NOMO-1 (cell line): ENCODE measurements at regions not wholly inside any gene's neighbourhood (a gene's known extent, or its start where the extent isn't known, plus 50 kb on each side); places are given as distances from the start of the nearest gene placed in this dataset.
"Not testable (repeated sequence)": the region's sequence is repeated elsewhere in the genome, so short reads cannot be mapped to it uniquely, and the experiment has no call there.

Experiments used
- DNase-seq, 2 experiments: peaks; one replicate each; lab custom pipeline; 2025; ENCODE audit not compliant: unreplicated experiment in 2 of 2; lab: John Stamatoyannopoulos, UW

DNA sequence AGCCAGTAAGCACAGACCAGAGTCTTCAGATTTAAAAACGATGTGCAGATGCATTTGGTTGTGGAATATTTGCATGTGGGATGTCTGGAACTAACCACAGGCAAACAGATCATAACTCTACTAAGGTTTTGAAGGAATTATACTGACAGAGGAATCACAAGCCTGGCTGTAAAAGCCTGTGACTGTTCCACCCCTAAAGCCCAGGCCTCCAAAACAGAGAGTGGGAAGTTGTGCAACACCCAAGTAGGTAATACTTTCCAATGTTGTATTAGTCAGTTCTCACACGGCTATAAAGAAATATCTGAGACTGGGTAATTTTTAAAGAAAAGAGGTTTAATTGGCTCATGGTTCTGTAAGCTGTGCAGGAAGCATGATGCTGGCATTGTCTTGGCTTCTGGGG is 68.1 kb upstream of the DCD start:
- DNase-seq = peak; percentile 40 to 62

DNA sequence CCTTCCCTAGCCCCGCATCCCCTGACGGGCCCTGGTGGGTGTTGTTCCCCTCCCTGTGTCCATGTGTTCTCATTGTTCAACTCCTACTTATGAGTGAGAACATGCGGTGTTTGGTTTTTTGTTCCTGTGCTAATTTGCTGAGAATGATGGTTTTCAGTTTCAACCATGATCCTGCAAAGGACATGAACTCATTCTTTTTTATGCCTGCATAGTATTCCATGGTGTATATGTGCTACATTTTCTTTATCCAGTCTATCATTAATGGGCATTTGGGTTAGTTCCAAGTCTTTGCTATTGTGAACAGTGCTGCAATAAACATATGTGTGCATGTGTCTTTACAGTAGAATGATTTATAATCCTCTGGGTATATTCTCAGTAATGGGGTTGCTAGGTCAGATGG is 65.7 kb upstream of the DCD start:
- not testable (repeated sequence) for DNase-seq

DNA sequence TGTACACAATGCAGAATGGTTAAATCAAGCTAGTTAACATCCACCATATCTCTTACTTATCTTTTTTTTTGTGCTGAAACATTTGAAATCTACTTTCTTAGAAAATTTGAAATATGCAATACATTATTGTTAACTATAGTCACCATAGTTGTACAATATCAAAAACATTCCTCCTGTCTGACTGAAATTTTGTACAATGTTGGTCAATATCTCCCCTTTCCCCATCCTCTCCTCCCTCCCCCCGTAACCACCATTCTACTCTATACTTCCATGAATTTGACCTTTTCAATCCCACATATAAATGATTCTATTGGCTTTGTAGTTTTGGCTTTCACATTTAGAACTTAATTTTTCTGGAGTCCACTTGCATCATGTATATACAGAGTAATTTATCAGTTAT is 63.5 kb upstream of the DCD start:
- no peak for DNase-seq

DNA sequence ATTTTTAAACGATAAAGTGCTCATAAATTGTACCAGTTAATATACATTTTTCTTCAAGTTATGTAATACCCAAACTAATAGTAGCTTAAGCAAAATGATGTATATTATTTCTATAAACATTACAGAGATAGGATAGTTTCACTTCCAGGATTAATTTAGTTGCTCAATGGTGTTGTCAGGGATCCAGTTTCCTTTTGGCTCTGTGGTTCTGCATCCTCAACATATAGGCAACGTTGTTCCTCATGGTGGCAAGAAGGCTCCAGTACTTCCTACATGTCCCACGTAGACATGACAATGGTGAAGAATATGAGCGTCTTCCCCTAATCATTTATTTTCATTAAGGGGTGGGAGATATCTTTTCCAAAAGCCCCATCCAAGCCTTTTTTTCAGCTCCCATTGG is 60.7 kb upstream of the DCD start:
- DNase-seq = peak in 1 of 2 experiments; percentile 42

DNA sequence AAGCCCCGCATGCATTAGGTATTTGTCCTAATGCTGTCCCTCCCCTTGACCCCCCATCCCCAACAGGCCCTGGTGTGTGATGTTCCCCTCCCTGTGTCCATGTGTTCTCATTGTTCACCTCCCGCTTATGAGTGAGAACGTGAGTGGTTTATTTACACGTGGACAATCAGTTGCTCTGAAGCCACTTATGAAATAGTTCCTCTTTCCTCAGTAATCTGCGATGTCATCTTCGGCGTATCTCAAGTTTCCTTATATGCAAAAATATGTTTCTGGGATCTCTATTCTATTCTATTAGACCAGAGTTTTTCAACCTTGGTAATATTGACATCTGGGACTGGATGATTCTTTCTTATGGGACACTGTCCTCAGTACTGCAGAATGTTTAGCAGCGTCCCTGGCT is 56.0 kb upstream of the DCD start:
- peak; percentile 45 to 82 for DNase-seq

DNA sequence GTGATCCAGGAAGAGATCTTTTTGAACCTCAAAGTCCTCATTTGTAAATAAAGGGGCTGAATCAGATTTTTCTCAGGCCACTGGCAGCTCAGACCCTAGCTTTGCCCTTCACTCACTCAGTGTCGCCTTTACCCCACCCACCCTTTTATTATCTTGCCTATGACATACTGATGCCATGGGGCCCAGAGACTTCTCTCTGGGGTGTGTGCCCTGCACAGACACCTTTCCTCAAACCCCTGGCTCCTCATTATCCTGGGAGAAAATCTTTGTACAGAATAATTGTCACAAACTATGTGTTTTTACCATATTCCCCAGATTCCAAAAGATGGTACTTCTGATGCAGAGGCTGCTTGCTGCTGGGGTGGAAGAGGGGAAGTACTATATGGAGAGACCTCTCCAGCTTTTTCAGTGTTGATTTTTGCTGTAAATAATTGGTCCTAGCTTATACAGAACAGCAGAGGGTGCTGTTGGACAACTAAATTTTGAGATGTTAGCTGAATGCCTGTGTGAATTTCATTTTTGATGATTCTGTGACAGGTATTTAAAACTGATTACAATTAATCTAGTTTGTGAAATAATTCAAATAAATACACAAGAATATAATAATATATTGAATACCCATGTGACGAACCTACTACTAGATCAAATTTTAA is 53.9 kb upstream of the DCD start:
- DNase-seq = peak; percentile 42 to 75

DNA sequence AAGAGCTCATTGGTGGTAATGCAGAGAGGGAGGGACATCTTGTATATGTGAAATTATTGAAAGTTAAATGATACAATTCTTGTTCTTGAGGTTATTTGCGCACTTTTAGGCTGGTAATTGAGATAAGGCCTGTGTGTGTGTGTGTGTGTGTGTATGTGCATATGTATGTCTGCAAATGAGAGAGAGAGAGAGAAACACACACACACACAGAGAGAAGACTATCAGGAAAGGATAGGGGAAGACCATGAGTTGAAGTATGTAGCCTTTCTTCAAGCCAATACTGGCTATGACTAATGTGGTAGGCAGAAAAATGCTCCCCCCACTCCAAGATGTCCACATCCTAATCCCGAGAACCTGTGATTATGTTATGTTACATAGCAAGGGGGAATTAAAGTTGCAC is 52.7 kb upstream of the DCD start:
- DNase-seq = no peak

DNA sequence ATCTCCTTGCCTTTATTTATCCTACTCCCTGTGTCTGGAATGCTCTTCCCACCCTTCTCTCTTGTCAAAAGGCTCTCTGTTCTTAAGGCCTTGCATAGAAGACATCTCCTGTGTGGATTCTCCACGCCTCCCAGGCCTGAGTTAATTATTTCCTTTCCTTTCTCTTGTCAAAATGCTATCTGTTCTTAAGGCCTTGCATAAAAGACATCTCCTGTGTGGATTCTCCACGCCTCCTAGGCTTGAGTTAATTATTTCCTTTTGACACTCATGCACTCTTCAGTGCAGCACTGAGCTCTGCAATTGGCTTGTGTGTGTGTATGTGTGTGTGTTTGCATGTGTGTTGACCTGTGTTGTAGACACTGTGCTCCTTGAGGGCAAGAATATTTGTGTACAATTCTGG is 52.1 kb upstream of the DCD start:
- DNase-seq = no peak
